Testis (tissue), 2 donors: ENCODE measurements at regions not wholly inside any gene's neighbourhood (a gene's known extent, or its start where the extent isn't known, plus 50 kb on each side); places are given as distances from the start of the nearest gene placed in this dataset.

Source experiments
- CTCF ChIP-seq, 3 experiments: fragments of 450-650 bp in 2 of 3; fragments of 200-600 bp in 1 of 3; sonication (generic) in 1 of 3; IDR thresholded peaks; one replicate each; pipeline ENCODE4 v1.5.1; 2016 to 2019; ENCODE audit warnings: antibody characterized with exemption in 3 of 3, mild to moderate bottlenecking in 2 of 3, moderate library complexity in 1 of 3
- POLR2A ChIP-seq: fragments of 450-650 bp; IDR thresholded peaks from one replicate; pipeline ENCODE4 v1.6.1; 2017; ENCODE audit warnings: antibody characterized with exemption, mild to moderate bottlenecking, moderate library complexity

DNA sequence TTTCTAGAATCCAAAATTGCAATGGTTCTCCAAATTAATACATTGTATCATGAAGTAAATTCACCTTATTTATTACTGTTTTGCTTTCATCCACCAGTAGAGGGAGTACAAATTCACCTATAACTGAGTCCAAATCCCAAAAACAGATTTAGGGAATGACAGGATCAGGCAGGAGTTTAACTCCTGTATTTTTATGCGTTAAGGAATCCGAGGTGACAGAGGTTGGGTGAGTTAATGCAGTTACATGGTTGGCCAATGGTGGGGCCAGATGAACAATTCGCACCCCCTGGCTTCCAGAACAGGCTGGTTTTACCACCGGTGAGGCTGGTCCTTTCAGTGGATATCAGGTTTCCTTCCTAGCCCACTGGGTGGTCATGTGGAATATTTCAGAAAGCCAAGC lies 82.4 kb downstream of the MTNR1A start:
- TF ChIP-seq CTCF (IDR thresholded peaks at IDR 0.05) (peak; percentile 39 to 60 (median 43)), POLR2A (no peak)
